ENCODE measurements at regions not wholly inside any gene's neighbourhood (a gene's known extent, or its start where the extent isn't known, plus 50 kb on each side); places are given as distances from the start of the nearest gene placed in this dataset.

GRCh38 chr1:166271151-166271538 lies 104.3 kb upstream of the FAM78B start:
- H3K4me1 ChIP-seq: no peaks in the 10 kb centered on the region
- DNase-seq (no peak), ATAC-seq (no peak)
- no peaks in the 10 kb centered on the region for H3K36me3 ChIP-seq
- intact Hi-C loops (cut with DNase I): no loop called here
- no peak overlapping the region for H3K4me3 ChIP-seq
- H3K9me3 ChIP-seq: peaks cover 0 to 13% (median 0%) of the 10 kb centered on the region in 11 donors
- TF ChIP-seq CTCF (IDR thresholded peaks at IDR 0.05): no peak
- no peaks in the 10 kb centered on the region for H3K27me3 ChIP-seq
- 41 to 44% methylated on average over 1 of the region's 1 CpG for WGBS, 2 donors
- H3K27ac ChIP-seq: no peak overlapping the region

DNA sequence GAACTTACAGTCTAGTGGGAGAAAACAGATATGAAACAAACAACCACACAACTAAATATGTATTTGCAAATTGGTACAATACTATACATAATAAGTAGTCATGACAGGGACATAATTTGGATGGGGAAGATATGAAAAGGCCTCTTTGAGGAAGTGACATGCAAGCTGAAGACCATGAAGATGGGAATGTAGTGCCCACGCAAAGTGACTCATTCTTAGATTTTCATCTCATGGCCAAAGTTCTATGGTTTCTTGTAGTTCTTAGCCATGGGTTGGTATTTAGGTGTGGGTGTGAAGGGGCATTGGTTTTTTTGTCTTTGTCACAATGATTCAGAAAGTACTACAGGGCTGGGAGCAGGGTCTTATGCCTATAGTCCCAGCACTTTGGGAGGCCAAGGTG lies 105.4 kb upstream of the FAM78B start:
- WGBS, 2 donors: 96 to 97% methylated on average over 1 of the region's 1 CpG
- intact Hi-C loops (cut with DNase I): no loop called here
- H3K27me3 ChIP-seq: no peaks in the 10 kb centered on the region
- H3K4me1 ChIP-seq: no peaks in the 10 kb centered on the region
- TF ChIP-seq CTCF (IDR thresholded peaks at IDR 0.05): no peak
- H3K36me3 ChIP-seq: no peaks in the 10 kb centered on the region
- peaks cover 0 to 13% (median 0%) of the 10 kb centered on the region in 11 donors for H3K9me3 ChIP-seq
- no peak overlapping the region for H3K27ac ChIP-seq
- ATAC-seq (no peak), DNase-seq (no peak)
- no peak overlapping the region for H3K4me3 ChIP-seq

DNA sequence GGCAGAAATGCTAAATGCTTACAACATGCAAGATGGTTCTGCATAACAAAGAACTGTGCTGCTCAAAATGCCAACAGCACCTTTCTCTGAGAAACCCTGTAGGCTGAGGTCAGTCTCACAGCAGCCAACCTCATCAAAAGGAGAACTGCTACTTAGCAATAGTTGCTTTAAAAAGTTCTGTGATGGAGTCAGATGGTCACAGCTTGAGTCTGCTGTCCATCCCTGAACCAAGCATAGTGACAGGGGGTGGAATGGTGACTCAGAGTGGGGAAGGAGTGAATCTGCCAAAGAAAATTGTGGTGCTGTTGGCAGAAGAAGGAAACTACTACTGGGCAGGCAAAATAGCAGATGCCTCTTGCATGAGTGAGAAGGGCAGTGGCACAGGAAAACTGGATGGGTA lies 106.0 kb upstream of the FAM78B start:
- no peaks in the 10 kb centered on the region for H3K27me3 ChIP-seq
- H3K4me1 ChIP-seq: no peaks in the 10 kb centered on the region
- H3K4me3 ChIP-seq: no peak overlapping the region
- H3K9me3 ChIP-seq: peaks cover 0 to 19% (median 0%) of the 10 kb centered on the region in 11 donors
- DNase-seq (no peak), ATAC-seq (no peak)
- TF ChIP-seq CTCF (IDR thresholded peaks at IDR 0.05): no peak
- intact Hi-C loops (cut with DNase I): no loop called here
- H3K36me3 ChIP-seq: no peaks in the 10 kb centered on the region
- no peak overlapping the region for H3K27ac ChIP-seq

DNA sequence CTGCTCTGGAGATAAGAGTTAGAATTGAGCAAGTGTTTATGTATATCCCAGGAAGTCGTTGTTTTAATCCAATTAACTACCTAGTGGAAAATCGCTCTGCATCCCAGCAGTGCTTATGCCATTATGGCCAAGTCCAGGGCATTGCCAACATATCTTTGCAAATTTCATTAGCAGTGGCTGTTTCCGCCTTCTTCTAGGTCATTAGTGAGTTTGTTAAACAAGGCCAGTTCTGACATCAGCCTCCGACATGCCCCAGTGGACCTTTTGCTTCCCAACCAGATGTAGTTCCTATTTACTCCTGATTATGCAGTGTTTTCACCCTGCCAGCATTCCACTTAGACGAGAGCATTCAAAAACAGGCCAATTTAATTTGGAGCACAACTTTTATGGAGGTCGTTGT lies 106.8 kb upstream of the FAM78B start:
- DNase-seq: no peak
- 42 to 51% methylated on average over 6 of the region's 6 CpGs for WGBS, 2 donors

More for the DNA sequence above, 106.8 kb upstream of the FAM78B start:
- peak in 2 of 8 donors; percentile 50 to 69 for ATAC-seq
- H3K4me1 ChIP-seq: no peaks in the 10 kb centered on the region
- H3K36me3 ChIP-seq: no peaks in the 10 kb centered on the region
- TF ChIP-seq CTCF (IDR thresholded peaks at IDR 0.05): no peak
- H3K27ac ChIP-seq: no peak overlapping the region
- H3K27me3 ChIP-seq: no peaks in the 10 kb centered on the region
- intact Hi-C loops (cut with DNase I): no loop called here
- H3K9me3 ChIP-seq: peaks cover 0 to 25% (median 0%) of the 10 kb centered on the region in 11 donors
- H3K4me3 ChIP-seq: no peak overlapping the region

Data from heart right ventricle (tissue), 16 donors.